HG02852 (cell line): ENCODE measurements at regions not wholly inside any gene's neighbourhood (a gene's known extent, or its start where the extent isn't known, plus 50 kb on each side); places are given as distances from the start of the nearest gene placed in this dataset.
"Not testable (repeated sequence)": the region's sequence is repeated elsewhere in the genome, so short reads cannot be mapped to it uniquely, and the experiment has no call there.

Source experiments
- ATAC-seq: cut with Tn5 transposase; IDR thresholded peaks from one replicate; pipeline ENCODE4 v1.9.1; 2021; ENCODE audit warnings: mild to moderate bottlenecking, moderate library complexity; ENCODE audit not compliant: unreplicated experiment

GRCh38 chr2:8138923-8139667 lies 542.8 kb upstream of the ID2 start:
- no peak for ATAC-seq

GRCh38 chr2:8139668-8140200 lies 542.1 kb upstream of the ID2 start:
- ATAC-seq = no peak

- no peak for ATAC-seq
Measured at GRCh38 chr2:8141079-8141707, 540.7 kb upstream of the ID2 start.

- ATAC-seq = no peak
Measured at GRCh38 chr2:8141780-8142179, 540.1 kb upstream of the ID2 start.

- ATAC-seq = no peak
Measured at GRCh38 chr2:8142461-8142860, 539.4 kb upstream of the ID2 start.

GRCh38 chr2:8144131-8144631 lies 537.7 kb upstream of the ID2 start:
- ATAC-seq = no peak

GRCh38 chr2:8144785-8145184 lies 537.1 kb upstream of the ID2 start:
- no peak for ATAC-seq

- not testable (repeated sequence) for ATAC-seq
Measured at GRCh38 chr2:8145375-8145774, 536.5 kb upstream of the ID2 start.

GRCh38 chr2:8146132-8147005 lies 535.5 kb upstream of the ID2 start:
- no peak for ATAC-seq

GRCh38 chr2:8148260-8149006 lies 533.4 kb upstream of the ID2 start:
- ATAC-seq = no peak

GRCh38 chr2:8149007-8149405 lies 532.9 kb upstream of the ID2 start:
- ATAC-seq = no peak

- no peak for ATAC-seq
Measured at GRCh38 chr2:8149985-8150539, 531.8 kb upstream of the ID2 start.

- ATAC-seq = no peak
Measured at GRCh38 chr2:8151888-8152287, 530.0 kb upstream of the ID2 start.

- peak; percentile 100 for ATAC-seq
Measured at GRCh38 chr2:8152392-8153257, 529.2 kb upstream of the ID2 start.

- ATAC-seq = peak; percentile 21
Measured at GRCh38 chr2:8153258-8153718, 528.6 kb upstream of the ID2 start.

- no peak for ATAC-seq
Measured at GRCh38 chr2:8154270-8154669, 527.6 kb upstream of the ID2 start.

- ATAC-seq = no peak
Measured at GRCh38 chr2:8154936-8155335, 526.9 kb upstream of the ID2 start.

GRCh38 chr2:8157621-8158430 lies 524.0 kb upstream of the ID2 start:
- no peak for ATAC-seq
